ENCODE measurements at regions not wholly inside any gene's neighbourhood (a gene's known extent, or its start where the extent isn't known, plus 50 kb on each side); places are given as distances from the start of the nearest gene placed in this dataset.

GRCh38 chr16:62321606-62322005 lies 285.4 kb upstream of the CDH8 start:
- no peaks in the 10 kb centered on the region for H3K27me3 Mint-ChIP-seq (ENCODE audit: unreplicated experiment)
- no peak for DNase-seq (ENCODE audit: extremely low spot score, unreplicated experiment)
- no peaks in the 10 kb centered on the region for H3K36me3 Mint-ChIP-seq (ENCODE audit: unreplicated experiment)
- no peak overlapping the region for H3K27ac Mint-ChIP-seq (ENCODE audit: unreplicated experiment)
- TF ChIP-seq CTCF (IDR thresholded peaks at IDR 0.05): no peak
- H3K4me3 Mint-ChIP-seq (ENCODE audit: unreplicated experiment): no peak overlapping the region
- H3K9me3 Mint-ChIP-seq (ENCODE audit: unreplicated experiment): peaks cover under 1% of the 10 kb centered on the region
- H3K4me1 Mint-ChIP-seq (ENCODE audit: unreplicated experiment): no peaks in the 10 kb centered on the region

GRCh38 chr16:62298600-62298999 lies 262.4 kb upstream of the CDH8 start:
- H3K9me3 Mint-ChIP-seq (ENCODE audit: unreplicated experiment): peaks cover 19% of the 10 kb centered on the region
- H3K4me1 Mint-ChIP-seq (ENCODE audit: unreplicated experiment): no peaks in the 10 kb centered on the region
- TF ChIP-seq CTCF (IDR thresholded peaks at IDR 0.05): no peak
- no peak for DNase-seq (ENCODE audit: extremely low spot score, unreplicated experiment)
- no peak overlapping the region for H3K4me3 Mint-ChIP-seq (ENCODE audit: unreplicated experiment)
- H3K36me3 Mint-ChIP-seq (ENCODE audit: unreplicated experiment): no peaks in the 10 kb centered on the region
- H3K27ac Mint-ChIP-seq (ENCODE audit: unreplicated experiment): no peak overlapping the region
- H3K27me3 Mint-ChIP-seq (ENCODE audit: unreplicated experiment): no peaks in the 10 kb centered on the region

GRCh38 chr16:62294213-62294972 lies 258.2 kb upstream of the CDH8 start:
- H3K4me3 Mint-ChIP-seq (ENCODE audit: unreplicated experiment): no peak overlapping the region
- DNase-seq (ENCODE audit: extremely low spot score, unreplicated experiment): no peak
- no peaks in the 10 kb centered on the region for H3K27me3 Mint-ChIP-seq (ENCODE audit: unreplicated experiment)
- H3K36me3 Mint-ChIP-seq (ENCODE audit: unreplicated experiment): no peaks in the 10 kb centered on the region
- TF ChIP-seq CTCF (IDR thresholded peaks at IDR 0.05): no peak
- H3K4me1 Mint-ChIP-seq (ENCODE audit: unreplicated experiment): no peaks in the 10 kb centered on the region
- H3K9me3 Mint-ChIP-seq (ENCODE audit: unreplicated experiment): peaks cover 12% of the 10 kb centered on the region
- H3K27ac Mint-ChIP-seq (ENCODE audit: unreplicated experiment): no peak overlapping the region

GRCh38 chr16:62288990-62289629 lies 252.9 kb upstream of the CDH8 start:
- H3K27me3 Mint-ChIP-seq (ENCODE audit: unreplicated experiment): no peaks in the 10 kb centered on the region
- H3K36me3 Mint-ChIP-seq (ENCODE audit: unreplicated experiment): no peaks in the 10 kb centered on the region
- no peak overlapping the region for H3K27ac Mint-ChIP-seq (ENCODE audit: unreplicated experiment)
- peaks cover 6% of the 10 kb centered on the region for H3K9me3 Mint-ChIP-seq (ENCODE audit: unreplicated experiment)
- H3K4me1 Mint-ChIP-seq (ENCODE audit: unreplicated experiment): no peaks in the 10 kb centered on the region
- no peak overlapping the region for H3K4me3 Mint-ChIP-seq (ENCODE audit: unreplicated experiment)
- no peak for DNase-seq (ENCODE audit: extremely low spot score, unreplicated experiment)
- TF ChIP-seq CTCF (IDR thresholded peaks at IDR 0.05): no peak

- H3K4me1 Mint-ChIP-seq (ENCODE audit: unreplicated experiment): no peaks in the 10 kb centered on the region
- no peak for TF ChIP-seq CTCF (IDR thresholded peaks at IDR 0.05)
- no peak overlapping the region for H3K4me3 Mint-ChIP-seq (ENCODE audit: unreplicated experiment)
- no peak overlapping the region for H3K27ac Mint-ChIP-seq (ENCODE audit: unreplicated experiment)
- DNase-seq (ENCODE audit: extremely low spot score, unreplicated experiment): no peak
- H3K36me3 Mint-ChIP-seq (ENCODE audit: unreplicated experiment): no peaks in the 10 kb centered on the region
- no peaks in the 10 kb centered on the region for H3K27me3 Mint-ChIP-seq (ENCODE audit: unreplicated experiment)
- H3K9me3 Mint-ChIP-seq (ENCODE audit: unreplicated experiment): no peaks in the 10 kb centered on the region
These were observed 244.3 kb upstream of the CDH8 start for GRCh38 chr16:62280506-62280905.
